K562 (cell line): ENCODE measurements at regions not wholly inside any gene's neighbourhood (a gene's known extent, or its start where the extent isn't known, plus 50 kb on each side); places are given as distances from the start of the nearest gene placed in this dataset.

ENCODE experiments used
- CBX2 ChIP-seq: fragments of 200-600 bp; sonication (generic); IDR thresholded peaks from one replicate; pipeline ENCODE4 v1.6.1; 2012; ENCODE audit warnings: mild to moderate bottlenecking, low read length, inconsistent platforms; ENCODE audit not compliant: insufficient read depth, poor library complexity, severe bottlenecking
- EP300 ChIP-seq: IDR thresholded peaks from 2 replicates; pipeline ENCODE4 v1.6.1; 2012; ENCODE audit warnings: low read length, improper control_type of control experiment
- ESRRA ChIP-seq: fragments of 450-650 bp; IDR thresholded peaks from 2 replicates; pipeline ENCODE4 v1.6.1; 2014; ENCODE audit warnings: low read depth, mild to moderate bottlenecking, moderate library complexity, borderline replicate concordance
- HMG20B ChIP-seq: fragments of 250-450 bp; sonication (Bioruptor Pico); IDR thresholded peaks from 2 replicates; pipeline ENCODE4 v1.5.0; 2021; ENCODE audit warnings: mild to moderate bottlenecking
- HNRNPUL1 ChIP-seq: fragments of 200-400 bp; formaldehyde crosslinking; IDR thresholded peaks from 2 replicates; pipeline ENCODE4 v1.6.1; 2017; ENCODE audit warnings: low read length
- NRF1 ChIP-seq, 2 experiments: fragments of 450-650 bp; IDR thresholded peaks in 1 of 2; conservative IDR thresholded peaks in 1 of 2; 2 replicates each; pipeline ENCODE4 v1.6.1; 2014; ENCODE audit warnings: mild to moderate bottlenecking in 2 of 2
- OTX1 ChIP-seq: fragments of 450-650 bp; formaldehyde crosslinking; IDR thresholded peaks from 2 replicates; pipeline ENCODE4 v1.4.0; 2022; ENCODE audit warnings: mild to moderate bottlenecking
- POLR2AphosphoS5 ChIP-seq: IDR thresholded peaks from 2 replicates; pipeline ENCODE4 v1.6.1; 2011; ENCODE audit warnings: mild to moderate bottlenecking, low read depth, low read length, moderate library complexity; ENCODE audit not compliant: control insufficient read depth, insufficient read depth
- SIX5 ChIP-seq, 2 experiments: IDR thresholded peaks; 2 replicates each; pipeline ENCODE4 v1.6.1; 2011; ENCODE audit warnings: low read length in 2 of 2, borderline replicate concordance in 1 of 2, low read depth in 1 of 2, mild to moderate bottlenecking in 1 of 2, moderate library complexity in 1 of 2; ENCODE audit not compliant: insufficient read depth in 1 of 2
- ZBTB17 ChIP-seq: fragments of 450-650 bp; formaldehyde crosslinking; IDR thresholded peaks from 2 replicates; pipeline ENCODE4 v1.4.0; 2020; ENCODE audit warnings: mild to moderate bottlenecking
- ZBTB26 ChIP-seq: fragments of 450-650 bp; formaldehyde crosslinking; IDR thresholded peaks from 2 replicates; pipeline ENCODE4 v1.4.0; 2022; ENCODE audit warnings: missing genetic modification characterization
- ZNF512 ChIP-seq: IDR thresholded peaks from 2 replicates; pipeline ENCODE4 v1.6.1; 2016; ENCODE audit warnings: missing genetic modification characterization, missing compliant biosample characterization

- TF ChIP-seq ESRRA (no peak), HMG20B (CRISPR knock-in tag) (no peak), ZBTB17 (CRISPR knock-in tag) (no peak), ZBTB26 (CRISPR knock-in tag) (no peak), OTX1 (no peak), HNRNPUL1 (no peak), NRF1 (conservative IDR thresholded peaks at IDR 0.05 in 1 of 2, IDR thresholded peaks at IDR 0.05 in 1 of 2) (no peak), CBX2 (no peak), POLR2AphosphoS5 (no peak), EP300 (no peak), ZNF512 (tag) (no peak), SIX5 (IDR thresholded peaks at IDR 0.05; ENCODE audit: borderline replicate concordance in 1 of 2, insufficient read depth in 1 of 2, low read depth in 1 of 2, low read length in 2 of 2) (no peak)
Observed at GRCh38 chr20:58097943-58098342, 130.5 kb downstream of the ANKRD60 start.
